ENCODE measurements at regions not wholly inside any gene's neighbourhood (a gene's known extent, or its start where the extent isn't known, plus 50 kb on each side); places are given as distances from the start of the nearest gene placed in this dataset.

DNA sequence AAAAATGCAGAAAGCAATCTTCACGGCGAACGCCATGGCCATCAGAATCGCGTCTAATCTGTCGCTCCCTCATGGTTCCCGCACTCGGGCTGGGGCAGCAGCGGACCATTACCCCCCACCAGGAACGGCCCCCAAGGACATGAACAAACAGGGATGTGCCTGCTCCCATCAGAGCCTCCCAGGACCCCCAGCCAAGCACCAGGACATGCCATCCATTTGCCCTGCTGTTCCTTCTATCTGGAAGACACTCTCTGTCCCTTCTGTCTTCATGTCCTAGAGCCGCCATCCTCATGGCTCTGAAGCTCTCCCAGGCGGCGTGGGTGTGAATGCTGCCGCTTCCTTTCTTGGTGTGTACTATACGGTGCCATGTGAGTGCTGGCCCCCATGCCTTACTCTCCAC, 371.8 kb downstream of the BCL11B start:
- TF ChIP-seq CTCF (IDR thresholded peaks at IDR 0.05) = no peak
- no peak for TF ChIP-seq EP300 (IDR thresholded peaks at IDR 0.05)
- no peak for TF ChIP-seq POLR2A (IDR thresholded peaks at IDR 0.05)
- no peak for DNase-seq (ENCODE audit: low spot score in 2 of 2)
- no peak overlapping the region for H3K4me3 ChIP-seq
- H3K9me3 ChIP-seq = no peaks in the 10 kb centered on the region
- no peaks in the 10 kb centered on the region for H3K4me1 ChIP-seq
- H3K27ac ChIP-seq = no peak overlapping the region
- no peaks in the 10 kb centered on the region for H3K27me3 ChIP-seq
- H3K36me3 ChIP-seq = no peaks in the 10 kb centered on the region
- WGBS, 2 donors = 90 to 93% methylated on average over 15 of the region's 15 CpGs

DNA sequence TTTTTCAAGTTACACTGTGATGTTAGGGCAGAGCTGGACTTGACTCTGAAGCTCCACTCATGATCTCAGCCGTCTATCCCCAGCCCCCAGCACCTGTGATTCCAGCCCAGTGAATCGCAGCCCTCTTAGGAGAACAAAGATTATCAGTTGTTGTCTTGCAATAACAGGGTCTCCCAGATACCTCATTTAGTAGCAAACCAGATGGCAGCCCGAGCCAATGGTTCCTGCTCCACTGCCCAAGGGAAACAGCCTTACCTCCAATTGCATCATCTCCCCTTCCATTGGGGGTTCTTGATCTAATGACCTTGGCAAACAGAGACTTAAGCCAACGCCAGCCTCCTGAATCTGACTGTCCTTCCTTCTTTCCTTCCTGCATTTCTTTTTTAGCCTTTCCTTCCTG, 371.2 kb downstream of the BCL11B start:
- Histone ChIP-seq H3K27me3 (no peaks in the 10 kb centered on the region), H3K27ac (no peak overlapping the region), H3K4me1 (no peaks in the 10 kb centered on the region), H3K4me3 (no peak overlapping the region), H3K9me3 (no peaks in the 10 kb centered on the region), H3K36me3 (no peaks in the 10 kb centered on the region)
- TF ChIP-seq EP300 (IDR thresholded peaks at IDR 0.05) (no peak), CTCF (IDR thresholded peaks at IDR 0.05) (no peak), POLR2A (IDR thresholded peaks at IDR 0.05) (no peak)
- no peak for DNase-seq (ENCODE audit: low spot score in 2 of 2)
- WGBS, 2 donors = 51 to 66% methylated on average over 4 of the region's 4 CpGs

DNA sequence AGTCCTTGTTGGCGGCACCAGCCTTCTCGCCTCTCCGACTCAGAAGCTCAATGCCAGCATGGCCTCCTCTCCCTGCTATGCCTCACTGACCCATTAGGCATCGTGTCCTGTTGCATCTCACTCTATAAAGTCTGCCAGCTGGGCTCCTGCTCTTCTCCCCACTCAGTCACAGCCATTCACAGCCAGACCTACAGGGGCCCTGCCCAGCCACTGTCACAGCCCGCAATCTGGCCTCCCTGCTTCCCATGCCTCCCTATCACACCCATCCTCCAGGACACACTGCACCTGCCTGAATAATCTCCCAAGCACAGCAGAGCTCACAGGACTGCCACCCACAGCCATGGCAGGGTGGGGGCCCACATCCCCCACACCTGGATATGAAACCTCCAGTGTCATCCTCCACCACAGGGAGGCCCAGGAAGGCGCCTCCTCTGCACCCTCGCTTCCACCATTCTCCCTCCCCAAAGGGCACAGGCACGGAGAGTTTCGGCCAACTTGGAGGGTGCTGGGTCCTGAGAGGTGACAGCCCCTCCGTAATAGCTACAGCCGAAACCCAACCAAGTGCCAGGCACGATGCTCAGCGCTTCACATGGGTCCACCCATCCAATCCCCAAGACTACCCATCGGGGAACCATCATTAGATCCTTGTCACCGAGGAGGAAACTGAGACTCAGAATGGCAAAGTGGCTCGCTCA, 370.3 kb downstream of the BCL11B start:
- 90 to 95% methylated on average over 14 to 16 of the region's 16 CpGs for WGBS, 2 donors

GRCh38 chr14:98903371-98903770, 368.6 kb downstream of the BCL11B start:
- H3K4me1 ChIP-seq = peaks cover 0 to 11% (median 0%) of the 10 kb centered on the region in 4 donors
- TF ChIP-seq EP300 (IDR thresholded peaks at IDR 0.05) = no peak
- TF ChIP-seq POLR2A (IDR thresholded peaks at IDR 0.05) = no peak
- no peak for TF ChIP-seq CTCF (IDR thresholded peaks at IDR 0.05)
- no peaks in the 10 kb centered on the region for H3K27me3 ChIP-seq
- DNase-seq (ENCODE audit: low spot score in 2 of 2) = no peak
- no peak overlapping the region for H3K4me3 ChIP-seq
- H3K36me3 ChIP-seq = no peaks in the 10 kb centered on the region
- H3K27ac ChIP-seq = no peak overlapping the region
- H3K9me3 ChIP-seq = no peaks in the 10 kb centered on the region
- WGBS, 2 donors = 76 to 83% methylated on average over 2 of the region's 2 CpGs

More for the DNA sequence above, 370.3 kb downstream of the BCL11B start:
- Histone ChIP-seq H3K4me3 (no peak overlapping the region), H3K36me3 (no peaks in the 10 kb centered on the region), H3K27ac (no peak overlapping the region), H3K4me1 (peaks cover 0 to 7% (median 0%) of the 10 kb centered on the region in 4 donors), H3K9me3 (no peaks in the 10 kb centered on the region), H3K27me3 (no peaks in the 10 kb centered on the region)
- TF ChIP-seq EP300 (IDR thresholded peaks at IDR 0.05) = no peak
- TF ChIP-seq POLR2A (IDR thresholded peaks at IDR 0.05) = no peak
- TF ChIP-seq CTCF (IDR thresholded peaks at IDR 0.05) = no peak
- DNase-seq (ENCODE audit: low spot score in 2 of 2) = no peak

DNA sequence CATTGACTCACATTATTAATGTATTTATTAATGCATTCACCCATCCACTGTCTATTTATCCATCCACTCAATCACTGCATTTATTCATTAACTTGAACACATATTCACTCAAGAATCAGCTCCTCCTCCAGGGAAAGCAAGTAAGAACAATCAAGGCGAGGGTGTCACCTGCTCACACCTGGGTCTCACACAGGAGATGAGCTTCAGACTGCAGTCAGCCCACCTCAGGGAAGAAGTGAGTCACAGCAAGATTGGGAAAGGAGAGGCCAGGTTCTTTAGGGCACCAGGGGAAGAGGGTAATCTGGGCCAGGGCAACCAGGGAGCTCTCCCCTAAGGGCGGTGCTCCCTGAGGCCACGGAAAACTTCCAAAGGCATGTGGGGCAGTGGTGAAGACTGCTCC, 367.3 kb downstream of the BCL11B start:
- H3K27ac ChIP-seq = no peak overlapping the region
- DNase-seq (ENCODE audit: low spot score in 2 of 2) = no peak
- no peak overlapping the region for H3K4me3 ChIP-seq
- H3K27me3 ChIP-seq = no peaks in the 10 kb centered on the region
- H3K36me3 ChIP-seq = no peaks in the 10 kb centered on the region
- no peaks in the 10 kb centered on the region for H3K9me3 ChIP-seq
- TF ChIP-seq CTCF (IDR thresholded peaks at IDR 0.05) (no peak), EP300 (IDR thresholded peaks at IDR 0.05) (no peak), POLR2A (IDR thresholded peaks at IDR 0.05) (no peak)
- WGBS, 2 donors = 84 to 89% methylated on average over 3 of the region's 3 CpGs
- H3K4me1 ChIP-seq = peaks cover 0 to 11% (median 0%) of the 10 kb centered on the region in 4 donors
